Spleen (tissue), 7 donors: ENCODE measurements at regions not wholly inside any gene's neighbourhood (a gene's known extent, or its start where the extent isn't known, plus 50 kb on each side); places are given as distances from the start of the nearest gene placed in this dataset.

Source experiments
- POLR2A ChIP-seq, 3 donors: fragments of 450-650 bp; IDR thresholded peaks; one replicate each; pipeline ENCODE4 v1.5.1; 2017; ENCODE audit warnings: antibody characterized with exemption in 3 of 3, mild to moderate bottlenecking in 1 of 3
- POLR2AphosphoS5 ChIP-seq, 3 donors: sonication (generic); formaldehyde crosslinking; IDR thresholded peaks; one replicate each; pipeline ENCODE4 v1.5.1; 2017; ENCODE audit warnings: antibody characterized with exemption in 3 of 3
- TF ChIP-seq, protein P1 (sequence below), 11 experiments: fragments of 200-600 bp in 7 of 11; fragments of 450-650 bp in 4 of 11; sonication (generic) in 4 of 11; IDR thresholded peaks in 8 of 11; conservative IDR thresholded peaks in 3 of 11; 1 replicate in 7 of 11; 2 replicates in 4 of 11; pipeline versions ENCODE4 v1.4.0 to v1.8.0; 2016 to 2021; ENCODE audit warnings: antibody characterized with exemption in 11 of 11, inconsistent platforms in 4 of 11, mild to moderate bottlenecking in 1 of 11
- donor health status: DM: no; HTN: no; CAD: no; lungs with moderate emphysema.
- donor health status: DM: no; HTN: no; CAD: no.
- donor health status: DM: no; HTN: no; CAD: no.

DNA sequence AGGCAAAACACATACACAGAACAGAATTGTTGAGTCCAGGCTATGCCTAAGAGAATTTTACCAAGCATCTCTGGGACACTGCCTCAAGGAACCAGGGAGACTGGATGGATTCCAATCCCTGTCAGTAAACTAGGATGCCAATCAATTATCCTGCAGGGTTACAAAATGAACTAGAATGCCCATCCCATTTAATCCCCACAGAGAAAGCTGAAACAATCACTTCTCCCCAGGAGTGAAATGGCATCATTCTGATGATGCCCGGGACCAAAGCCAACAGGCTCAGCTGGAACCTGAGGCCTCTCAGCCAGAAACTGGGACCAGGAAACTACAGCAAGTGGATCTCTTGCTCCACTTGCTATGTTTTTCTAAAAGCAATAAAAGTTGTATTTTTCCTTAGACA lies 130.0 kb upstream of the TJP1 start:
- TF ChIP-seq, protein P1, sequence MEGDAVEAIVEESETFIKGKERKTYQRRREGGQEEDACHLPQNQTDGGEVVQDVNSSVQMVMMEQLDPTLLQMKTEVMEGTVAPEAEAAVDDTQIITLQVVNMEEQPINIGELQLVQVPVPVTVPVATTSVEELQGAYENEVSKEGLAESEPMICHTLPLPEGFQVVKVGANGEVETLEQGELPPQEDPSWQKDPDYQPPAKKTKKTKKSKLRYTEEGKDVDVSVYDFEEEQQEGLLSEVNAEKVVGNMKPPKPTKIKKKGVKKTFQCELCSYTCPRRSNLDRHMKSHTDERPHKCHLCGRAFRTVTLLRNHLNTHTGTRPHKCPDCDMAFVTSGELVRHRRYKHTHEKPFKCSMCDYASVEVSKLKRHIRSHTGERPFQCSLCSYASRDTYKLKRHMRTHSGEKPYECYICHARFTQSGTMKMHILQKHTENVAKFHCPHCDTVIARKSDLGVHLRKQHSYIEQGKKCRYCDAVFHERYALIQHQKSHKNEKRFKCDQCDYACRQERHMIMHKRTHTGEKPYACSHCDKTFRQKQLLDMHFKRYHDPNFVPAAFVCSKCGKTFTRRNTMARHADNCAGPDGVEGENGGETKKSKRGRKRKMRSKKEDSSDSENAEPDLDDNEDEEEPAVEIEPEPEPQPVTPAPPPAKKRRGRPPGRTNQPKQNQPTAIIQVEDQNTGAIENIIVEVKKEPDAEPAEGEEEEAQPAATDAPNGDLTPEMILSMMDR (IDR thresholded peaks at IDR 0.05 in 8 of 11, conservative IDR thresholded peaks at IDR 0.05 in 3 of 11), result no peak
- TF ChIP-seq POLR2A (IDR thresholded peaks at IDR 0.05) (no peak), POLR2AphosphoS5 (IDR thresholded peaks at IDR 0.05) (no peak)
